K562 (cell line): ENCODE measurements at regions not wholly inside any gene's neighbourhood (a gene's known extent, or its start where the extent isn't known, plus 50 kb on each side); places are given as distances from the start of the nearest gene placed in this dataset.

Source experiments
- ATAC-seq: fragments of 200-7000 bp; cut with Tn5 transposase; 3 replicates; pipeline ENCODE4 v1.9.1; 2020; ENCODE audit warnings: moderate library complexity
- BruUV-seq: library from RNA; stranded (reverse); fragments of 400-500 nt; replicated peaks from 2 replicates; lab custom pipeline; 2021; lab: Mats Ljungman, UMichigan
- CTCF ChIA-PET: fragments of 300-600 bp; formaldehyde crosslinking; extraction: SDS; loops from one replicate; lab custom pipeline; 2021; ENCODE audit warnings: low intra/inter-chr PET ratio; lab: Yijun Ruan, JAX
- POLR2A ChIA-PET: fragments of 300-600, 350-650 bp; sonication (Branson Sonifier 250); formaldehyde crosslinking; extraction: SDS; loops from one replicate; lab custom pipeline; 2021; ENCODE audit warnings: antibody characterized with exemption, inconsistent platforms; lab: Yijun Ruan, JAX
- DNase-seq, 4 experiments: peaks; one replicate each; pipeline versions ENCODE4 v3.0.0 to v3.0.0-alpha.2; 2011 to 2018; ENCODE audit warnings: low spot score in 3 of 4, mixed read lengths in 3 of 4; ENCODE audit errors: extremely low read depth in 1 of 4
- FAIRE-seq: peaks from 2 replicates; lab custom pipeline; 2011; peaks lifted over from hg19 to GRCh38; lab: Jason Lieb, UNC
- H2AFZ ChIP-seq: 2 replicates; pipeline ENCODE4 v1.6.0; 2011; ENCODE audit warnings: low read depth, low read length, control low read depth, inconsistent platforms
- H3K27ac ChIP-seq: fragments of 200-600 bp; 3 replicates; pipeline ENCODE4 v1.8.0; 2011; ENCODE audit warnings: low read depth, mild to moderate bottlenecking, control low read depth, inconsistent platforms, low read length, moderate library complexity, mixed read lengths; ENCODE audit errors: extremely low read depth
- H3K27me3 ChIP-seq, 2 experiments: fragments of 300-600 bp in 1 of 2; 2 replicates in 1 of 2; 3 replicates in 1 of 2; pipeline versions ENCODE4 v1.6.0 to v1.8.0; 2011; ENCODE audit warnings: inconsistent platforms in 2 of 2, low read length in 2 of 2, mild to moderate bottlenecking in 1 of 2, mixed read lengths in 1 of 2, moderate library complexity in 1 of 2; ENCODE audit not compliant: control insufficient read depth in 2 of 2, insufficient read depth in 2 of 2
- H3K36me3 ChIP-seq: fragments of 300-600 bp; 3 replicates; pipeline ENCODE4 v1.8.0; 2011; ENCODE audit warnings: mild to moderate bottlenecking, low read length, inconsistent platforms; ENCODE audit not compliant: control insufficient read depth, insufficient read depth
- H3K4me1 ChIP-seq, 2 experiments: fragments of 200-600 bp in 1 of 2; replicated peaks in 1 of 2; 2 replicates in 1 of 2; 3 replicates in 1 of 2; pipeline versions ENCODE4 v1.5.1 to v1.8.0; 2011; ENCODE audit warnings: inconsistent platforms in 2 of 2, low read length in 2 of 2, mild to moderate bottlenecking in 1 of 2, mixed read lengths in 1 of 2, moderate library complexity in 1 of 2; ENCODE audit not compliant: control insufficient read depth in 2 of 2, insufficient read depth in 2 of 2
- H3K4me2 ChIP-seq: 2 replicates; pipeline ENCODE4 v1.6.1; 2011; ENCODE audit warnings: low read length, control low read depth, inconsistent platforms, mixed read lengths; ENCODE audit not compliant: insufficient read depth
- H3K4me3 ChIP-seq: fragments of 200-600 bp; sonication (generic), shearing (Covaris generic); 2 replicates; pipeline ENCODE4 v1.5.1; 2016; ENCODE audit warnings: control low read depth, inconsistent platforms
- H3K79me2 ChIP-seq: fragments of 200-600 bp; 3 replicates; pipeline ENCODE4 v1.8.0; 2011; ENCODE audit warnings: low read length, inconsistent platforms; ENCODE audit not compliant: control insufficient read depth, insufficient read depth
- H3K9ac ChIP-seq, 2 experiments: 2 replicates each; pipeline versions ENCODE4 v1.6.0 to v1.6.1; 2011; ENCODE audit warnings: low read depth in 2 of 2, low read length in 2 of 2, control low read depth in 1 of 2, inconsistent platforms in 1 of 2, mild to moderate bottlenecking in 1 of 2, mixed read lengths in 1 of 2; ENCODE audit not compliant: insufficient read depth in 1 of 2
- H3K9me1 ChIP-seq: one replicate; pipeline ENCODE4 v1.6.0; 2011; ENCODE audit warnings: inconsistent platforms, mild to moderate bottlenecking, low read length, moderate library complexity; ENCODE audit not compliant: control insufficient read depth, insufficient read depth
- H3K9me3 ChIP-seq: replicated peaks from 2 replicates; pipeline ENCODE4 v1.5.1; 2011; ENCODE audit warnings: low read depth, low read length, inconsistent platforms; ENCODE audit not compliant: control insufficient read depth, insufficient read depth
- H4K20me1 ChIP-seq: replicated peaks from 2 replicates; pipeline ENCODE4 v1.6.1; 2011; ENCODE audit warnings: low read length, inconsistent platforms, mixed read lengths; ENCODE audit not compliant: control insufficient read depth, insufficient read depth
- CC2D1A ChIP-seq: fragments of 450-650 bp; IDR thresholded peaks from 2 replicates; pipeline ENCODE4 v1.6.1; 2017; ENCODE audit warnings: mild to moderate bottlenecking
- E2F3 ChIP-seq: fragments of 250-450 bp; sonication (Bioruptor Pico); IDR thresholded peaks from 2 replicates; pipeline ENCODE4 v1.4.0; 2020; ENCODE audit warnings: mild to moderate bottlenecking
- ETV6 ChIP-seq, 3 experiments: fragments of 150-350 bp in 1 of 3; sonication (generic) in 1 of 3; formaldehyde crosslinking in 1 of 3; IDR thresholded peaks; 2 replicates each; pipeline versions ENCODE4 v1.6.1 to v1.8.0; 2014 to 2022; ENCODE audit warnings: borderline replicate concordance in 2 of 3, low read depth in 2 of 3, antibody characterized with exemption in 1 of 3, low read length in 1 of 3, mild to moderate bottlenecking in 1 of 3, missing genetic modification reagents in 1 of 3
- HSF4 ChIP-seq: fragments of 250-450 bp; sonication (Bioruptor Pico); IDR thresholded peaks from 2 replicates; pipeline ENCODE4 v2.1.2; 2022; ENCODE audit warnings: mild to moderate bottlenecking, moderate library complexity, borderline replicate concordance
- MAFF ChIP-seq: IDR thresholded peaks from 2 replicates; pipeline ENCODE4 v1.6.1; 2012; ENCODE audit warnings: low read length, improper control_type of control experiment
- PCBP2 ChIP-seq: fragments of 200-400 bp; formaldehyde crosslinking; IDR thresholded peaks from 2 replicates; pipeline ENCODE4 v1.6.1; 2018; ENCODE audit warnings: low read length, low read depth, mild to moderate bottlenecking, moderate library complexity; ENCODE audit not compliant: poor library complexity, severe bottlenecking
- PRPF4 ChIP-seq: fragments of 200-400 bp; formaldehyde crosslinking; IDR thresholded peaks from one replicate; pipeline ENCODE4 v1.6.1; 2017; ENCODE audit warnings: low read length, low read depth, mild to moderate bottlenecking; ENCODE audit not compliant: insufficient read depth, poor library complexity, severe bottlenecking
- SIN3B ChIP-seq: fragments of 450-650 bp; IDR thresholded peaks from 2 replicates; pipeline ENCODE4 v1.6.1; 2017; ENCODE audit warnings: low read depth, mild to moderate bottlenecking, moderate library complexity
- SMC3 ChIP-seq: conservative IDR thresholded peaks from 2 replicates; pipeline ENCODE4 v1.6.1; 2011; ENCODE audit warnings: low read depth, low read length, improper control_type of control experiment; ENCODE audit not compliant: insufficient read depth
- SNRNP70 ChIP-seq: fragments of 200-400 bp; formaldehyde crosslinking; optimal IDR thresholded peaks from 2 replicates; pipeline ENCODE3; 2017; ENCODE audit warnings: low read depth, low read length
- STAT5B ChIP-seq: fragments of 250-450 bp; sonication (Bioruptor Pico); IDR thresholded peaks from 2 replicates; pipeline ENCODE4 v1.8.0; 2021; ENCODE audit warnings: mild to moderate bottlenecking, inconsistent platforms
- TBL1XR1 ChIP-seq, 2 experiments: IDR thresholded peaks; 2 replicates each; pipeline ENCODE4 v1.6.1; 2012; ENCODE audit warnings: improper control_type of control experiment in 2 of 2, low read length in 2 of 2, mild to moderate bottlenecking in 1 of 2
- TRIM24 ChIP-seq, 2 experiments: fragments of 450-650 bp; IDR thresholded peaks; 2 replicates each; pipeline ENCODE4 v1.6.1; 2016
- ZKSCAN8 ChIP-seq: fragments of 200-800 bp; sonication (Bioruptor generic); IDR thresholded peaks from 2 replicates; pipeline ENCODE4 v1.6.1; 2016; ENCODE audit warnings: missing genetic modification characterization, missing compliant biosample characterization
- ZNF24 ChIP-seq: fragments of 450-650 bp; IDR thresholded peaks from 2 replicates; pipeline ENCODE4 v1.6.1; 2016
- ZNF277 ChIP-seq: fragments of 250-450 bp; sonication (Bioruptor Pico); IDR thresholded peaks from 2 replicates; pipeline ENCODE4 v1.8.0; 2022; ENCODE audit warnings: inconsistent platforms, mild to moderate bottlenecking, moderate library complexity, borderline replicate concordance
- ZNF707 ChIP-seq: fragments of 250-450 bp; sonication (Bioruptor Pico); conservative IDR thresholded peaks from 2 replicates; pipeline ENCODE4 v1.8.0; 2022; ENCODE audit warnings: inconsistent platforms, mild to moderate bottlenecking, moderate library complexity
- WGBS: fragments of 100-300 bp; shearing (Covaris generic); methylation state at CpG from one replicate; pipeline ENCODE4 v1.1.6; 2016; ENCODE audit warnings: low coverage, mixed read lengths; ENCODE audit not compliant: insufficient coverage; ENCODE audit errors: missing lambda C conversion rate; 5-methylcytosine and 5-hydroxymethylcytosine counted together
- in situ Hi-C: fragments of 300-500 bp; cut with MboI; formaldehyde crosslinking; loops from 4 replicates; pipeline ENCODE4 v1.15.0; 2018; ENCODE audit warnings: inconsistent platforms, mixed read lengths
- intact Hi-C: fragments of 100-400 bp; cut with micrococcal nuclease; formaldehyde crosslinking; loops from 2 replicates; pipeline ENCODE4 v1.14.2; 2022

GRCh38 chr1:36723813-36724212 is 241.1 kb upstream of the CSF3R start:
- no peak for FAIRE-seq
- POLR2A ChIA-PET, result no interaction called here

GRCh38 chr1:36722871-36723270 is 240.2 kb upstream of the CSF3R start:
- FAIRE-seq (no peak), ATAC-seq (no peak), DNase-seq (no peak)
- Histone ChIP-seq H3K4me2 (no peak overlapping the region), H3K4me3 (no peak overlapping the region), H3K4me1 (no peaks in the 10 kb centered on the region), H4K20me1 (peaks cover 12% of the 10 kb centered on the region; the same call in 1 of the 2 replicates), H3K79me2 (no peaks in the 10 kb centered on the region), H3K27ac (no peak overlapping the region), H3K9me3 (no peaks in the 10 kb centered on the region), H3K27me3 (peaks cover 0 to 20% of the 10 kb centered on the region in 2 experiments; a peak in 1 of 5 replicates), H3K9ac (no peak overlapping the region), H3K9me1 (no peaks in the 10 kb centered on the region), H3K36me3 (no peaks in the 10 kb centered on the region), H2AFZ (no peak overlapping the region)
- 3% methylated on average over 5 of the region's 5 CpGs for WGBS
- ChIA-PET POLR2A (no interaction called here), CTCF (no interaction called here)
- in situ Hi-C loops, result no loop called here
- BruUV-seq, result no TSS peak
- intact Hi-C loops, result no loop called here
- TF ChIP-seq SIN3B (no peak), ETV6 (IDR thresholded peaks at IDR 0.05; ENCODE audit: borderline replicate concordance in 1 of 2, low read depth in 2 of 2, low read length in 1 of 2) (no peak), ETV6 (CRISPR knock-in tag; IDR thresholded peaks at IDR 0.05; ENCODE audit: borderline replicate concordance) (no peak), SMC3 (no peak), PCBP2 (no peak), STAT5B (CRISPR knock-in tag) (no peak), ZKSCAN8 (CRISPR knock-in tag) (no peak), HSF4 (no peak), CC2D1A (no peak), ZNF24 (no peak), PRPF4 (no peak)

More at GRCh38 chr1:36723813-36724212, 241.1 kb upstream of the CSF3R start:
- Histone ChIP-seq H3K4me3 (no peak overlapping the region), H4K20me1 (peaks cover 12% of the 10 kb centered on the region; the same call in 1 of the 2 replicates), H3K36me3 (no peaks in the 10 kb centered on the region), H3K79me2 (no peaks in the 10 kb centered on the region), H3K9ac (no peak overlapping the region), H3K27ac (no peak overlapping the region), H3K4me1 (no peaks in the 10 kb centered on the region), H3K9me1 (no peaks in the 10 kb centered on the region), H3K27me3 (peaks cover 0 to 23% of the 10 kb centered on the region in 2 experiments; a peak in 2 of 5 replicates), H2AFZ (no peak overlapping the region), H3K4me2 (no peak overlapping the region), H3K9me3 (no peaks in the 10 kb centered on the region)
- DNase-seq, result no peak
- BruUV-seq, result no TSS peak
- in situ Hi-C loops (no loop called here), intact Hi-C loops (no loop called here)
- no peak for ATAC-seq
- CTCF ChIA-PET, result no interaction called here
- TF ChIP-seq ZNF707 (CRISPR knock-in tag), result no peak
- TF ChIP-seq TBL1XR1 (IDR thresholded peaks at IDR 0.05; ENCODE audit: low read length in 2 of 2), result no peak
- TF ChIP-seq MAFF, result no peak
- no peak for TF ChIP-seq E2F3 (CRISPR knock-in tag)
- no peak for TF ChIP-seq TRIM24 (IDR thresholded peaks at IDR 0.05)
- no peak for TF ChIP-seq SNRNP70
- no peak for TF ChIP-seq ZNF277 (CRISPR knock-in tag)
- WGBS, result 0% methylated on average over 1 of the region's 1 CpG
